ENCODE measurements at regions not wholly inside any gene's neighbourhood (a gene's known extent, or its start where the extent isn't known, plus 50 kb on each side); places are given as distances from the start of the nearest gene placed in this dataset.
A peak's percentile ranks its signal among the peaks of the same experiment; 100 is the strongest.

DNA sequence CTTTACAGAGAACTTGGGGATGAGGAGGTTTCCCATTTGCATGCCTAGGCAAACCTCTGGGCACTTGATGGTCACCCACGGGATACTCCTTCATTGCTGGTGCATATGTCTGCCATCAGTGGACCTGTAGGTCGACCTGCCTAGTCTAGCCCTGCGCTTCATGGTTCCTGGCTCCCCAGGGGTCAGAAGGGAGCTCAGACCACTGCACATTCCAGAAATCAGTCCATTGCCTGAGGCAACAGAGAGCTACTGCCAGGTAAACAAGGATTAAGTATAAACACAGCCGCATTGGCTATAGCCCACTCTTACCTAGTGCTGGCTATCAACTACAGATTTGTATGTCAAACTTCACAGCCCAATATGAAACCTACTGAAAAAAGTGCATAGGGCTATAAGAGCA, 476.4 kb downstream of the SOX5 start:
- Mint-ChIP-seq H3K4me1 (peaks cover 0 to 3% of the 10 kb centered on the region in 2 experiments; a peak in 2 of 4 replicates), H3K4me3 (no peak overlapping the region), H3K27me3 (ENCODE audit: low read depth) (peaks cover 2% of the 10 kb centered on the region; the same call in 1 of the 2 replicates), H3K27ac (peak overlapping the region in 2 of 3 experiments; percentile 62 to 82; a peak in 1 of 7 replicates), H3K9me3 (peaks cover 7 to 13% of the 10 kb centered on the region in 2 experiments; a peak in 4 of 5 replicates), H3K36me3 (ENCODE audit: insufficient read depth in 1 of 3, low read depth in 3 of 3) (peaks cover 0 to 4% (median 4%) of the 10 kb centered on the region in 3 experiments; a peak in 2 of 7 replicates)
- H3K18ac ChIP-seq (ENCODE audit: insufficient read length, low read depth, low read length) = no peak overlapping the region
- no peaks in the 10 kb centered on the region for H3K9me3 ChIP-seq (ENCODE audit: control insufficient read depth, low read depth, low read length)
- H3K4me2 ChIP-seq (ENCODE audit: insufficient read depth, insufficient read length, low read length) = no peak overlapping the region
- TF ChIP-seq, protein P1, sequence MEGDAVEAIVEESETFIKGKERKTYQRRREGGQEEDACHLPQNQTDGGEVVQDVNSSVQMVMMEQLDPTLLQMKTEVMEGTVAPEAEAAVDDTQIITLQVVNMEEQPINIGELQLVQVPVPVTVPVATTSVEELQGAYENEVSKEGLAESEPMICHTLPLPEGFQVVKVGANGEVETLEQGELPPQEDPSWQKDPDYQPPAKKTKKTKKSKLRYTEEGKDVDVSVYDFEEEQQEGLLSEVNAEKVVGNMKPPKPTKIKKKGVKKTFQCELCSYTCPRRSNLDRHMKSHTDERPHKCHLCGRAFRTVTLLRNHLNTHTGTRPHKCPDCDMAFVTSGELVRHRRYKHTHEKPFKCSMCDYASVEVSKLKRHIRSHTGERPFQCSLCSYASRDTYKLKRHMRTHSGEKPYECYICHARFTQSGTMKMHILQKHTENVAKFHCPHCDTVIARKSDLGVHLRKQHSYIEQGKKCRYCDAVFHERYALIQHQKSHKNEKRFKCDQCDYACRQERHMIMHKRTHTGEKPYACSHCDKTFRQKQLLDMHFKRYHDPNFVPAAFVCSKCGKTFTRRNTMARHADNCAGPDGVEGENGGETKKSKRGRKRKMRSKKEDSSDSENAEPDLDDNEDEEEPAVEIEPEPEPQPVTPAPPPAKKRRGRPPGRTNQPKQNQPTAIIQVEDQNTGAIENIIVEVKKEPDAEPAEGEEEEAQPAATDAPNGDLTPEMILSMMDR (conservative IDR thresholded peaks at IDR 0.05) = no peak
- DNase-seq = no peak
- no peak overlapping the region for H3K23ac ChIP-seq (ENCODE audit: insufficient read length, low read depth, low read length)
- WGBS (ENCODE audit: extremely low coverage, insufficient read length, low lambda C conversion rate) = no CpG with 5 or more reads among the region's 4 CpGs
- no peak overlapping the region for H4K91ac ChIP-seq (ENCODE audit: insufficient read length, low read depth, low read length)
- no peak overlapping the region for H3K4ac ChIP-seq (ENCODE audit: low read depth, low read length)
- H3K79me2 ChIP-seq (ENCODE audit: insufficient read depth, low read length) = no peaks in the 10 kb centered on the region; the same call in 1 of the 2 replicates
- no peak overlapping the region for H2AK5ac ChIP-seq (ENCODE audit: insufficient read length, low read length)
- no peak overlapping the region for H3K27ac ChIP-seq (ENCODE audit: insufficient read length, low read depth, low read length)
- H2AFZ ChIP-seq (ENCODE audit: low read length) = no peak overlapping the region
- H2BK20ac ChIP-seq (ENCODE audit: low read depth, low read length, poor library complexity, severe bottlenecking) = no peak overlapping the region
- H3K79me1 ChIP-seq (ENCODE audit: insufficient read depth, low read depth, low read length, poor library complexity, severe bottlenecking) = no peaks in the 10 kb centered on the region
- no peak overlapping the region for H3K14ac ChIP-seq (ENCODE audit: insufficient read depth, low read length)
- no peak overlapping the region for H2BK5ac ChIP-seq (ENCODE audit: insufficient read length, low read length)
- H3K56ac ChIP-seq (ENCODE audit: insufficient read length, low read depth, low read length) = no peak overlapping the region
- no peak overlapping the region for H2BK15ac ChIP-seq (ENCODE audit: low read depth, low read length)
- no peaks in the 10 kb centered on the region for H3K23me2 ChIP-seq (ENCODE audit: insufficient read length, low read depth, low read length, poor library complexity, severe bottlenecking)
- H4K8ac ChIP-seq (replicated peaks; ENCODE audit: insufficient read length, low read depth, low read length) = no peak overlapping the region
- no peak overlapping the region for H3T11ph ChIP-seq (ENCODE audit: low read length)
- no peak overlapping the region for H2BK12ac ChIP-seq (ENCODE audit: insufficient read length, low read depth, low read length)
- H2BK120ac ChIP-seq (ENCODE audit: low read depth, low read length, poor library complexity, severe bottlenecking) = no peak overlapping the region
- no peaks in the 10 kb centered on the region for H3K4me1 ChIP-seq (ENCODE audit: insufficient read depth, low read length)
- H4K20me1 ChIP-seq (ENCODE audit: control insufficient read depth, insufficient read depth, insufficient read length) = no peaks in the 10 kb centered on the region
- no peak overlapping the region for H3K9ac ChIP-seq (ENCODE audit: extremely low read depth, insufficient read length, low read length)
- no peak overlapping the region for H4K5ac ChIP-seq (ENCODE audit: insufficient read length, low read depth, low read length)
- H3K27me3 ChIP-seq (ENCODE audit: insufficient read depth, low read length) = no peaks in the 10 kb centered on the region
